Left colon (tissue), 2 donors: ENCODE measurements at regions not wholly inside any gene's neighbourhood (a gene's known extent, or its start where the extent isn't known, plus 50 kb on each side); places are given as distances from the start of the nearest gene placed in this dataset.
"Not testable (repeated sequence)": the region's sequence is repeated elsewhere in the genome, so short reads cannot be mapped to it uniquely, and the experiment has no call there.

Experiments
- ATAC-seq: fragments of 200-7000 bp; cut with Tn5 transposase; one replicate; pipeline ENCODE4 v1.9.1; 2020; ENCODE audit warnings: mild to moderate bottlenecking, moderate library complexity
- DNase-seq, 2 donors: peaks; one replicate each; pipeline ENCODE4 v3.0.0-alpha.2; 2020
- intact Hi-C, 2 donors: fragments of 100-400 bp; cut with DNase I in 1 of 2; cut with micrococcal nuclease in 1 of 2; formaldehyde crosslinking; loops; one replicate each; pipeline versions ENCODE4 v1.11.2 to v1.14.0; 2022; cut with DNase I, micrococcal nuclease
- donor health status: DM: no; HTN: no; CAD: no.
- donor health status: DM: yes; HTN: yes; CAD: no.

DNA sequence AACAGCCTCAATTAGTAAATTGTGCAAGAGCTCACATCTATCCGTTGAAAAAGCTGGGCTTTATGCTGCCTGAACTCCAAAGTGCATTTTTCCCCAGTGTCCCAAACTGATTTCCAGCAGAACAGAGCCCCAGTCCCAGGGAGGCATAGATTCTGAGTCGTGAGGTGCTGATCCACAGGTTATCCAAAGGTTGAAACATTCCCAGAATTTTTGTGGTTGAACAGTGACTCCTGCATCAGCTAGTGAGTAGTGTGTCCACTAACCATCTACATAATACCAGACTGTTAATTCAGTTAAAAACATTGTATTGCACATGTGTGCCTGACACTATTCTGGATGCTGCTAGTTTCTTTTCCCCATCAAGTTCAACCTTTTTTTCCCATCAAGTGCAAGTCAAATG lies 761.5 kb downstream of the GATA3 start:
- no peak for ATAC-seq
- DNase-seq, result no peak
- intact Hi-C loops, result no loop called here

DNA sequence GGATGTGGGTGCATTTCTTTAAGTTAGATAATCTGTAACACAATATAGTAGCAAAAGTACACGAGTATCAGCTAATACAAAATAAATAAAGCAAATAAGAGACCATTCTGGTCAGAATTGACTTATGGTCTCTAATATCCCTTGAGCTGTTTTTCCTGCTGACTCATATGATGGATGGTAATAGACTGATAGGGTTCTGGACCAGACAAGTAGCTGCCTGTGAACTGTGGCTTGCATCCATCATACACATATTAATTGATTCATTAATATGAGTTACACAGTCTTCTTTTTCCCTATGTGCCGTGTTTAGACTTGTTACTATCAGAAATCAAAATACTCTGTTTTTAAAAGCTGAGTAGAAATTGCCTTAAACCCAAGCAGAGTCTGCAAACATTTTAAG lies 762.8 kb downstream of the GATA3 start:
- DNase-seq (no peak), ATAC-seq (no peak)
- intact Hi-C loops, result no loop called here

DNA sequence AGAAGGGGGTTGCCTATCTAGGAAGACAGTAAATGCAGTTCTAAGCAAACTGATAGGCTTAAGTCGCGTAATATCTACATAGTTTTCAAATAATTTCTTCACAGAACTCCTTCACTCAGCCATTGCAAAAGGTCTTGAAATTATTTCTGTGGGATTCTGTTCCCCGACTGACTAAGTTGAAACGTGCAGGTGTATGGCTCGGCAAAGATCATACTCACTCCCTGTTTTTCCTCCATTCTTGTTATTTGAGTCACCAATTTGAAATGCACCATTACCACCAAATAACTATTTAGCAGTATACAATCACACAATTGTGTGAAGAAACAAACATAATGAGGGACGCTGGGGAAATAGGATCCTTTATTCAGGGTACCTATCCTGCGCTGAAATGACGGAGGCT lies 771.1 kb downstream of the GATA3 start:
- DNase-seq (no peak), ATAC-seq (no peak)
- intact Hi-C loops, result no loop called here

DNA sequence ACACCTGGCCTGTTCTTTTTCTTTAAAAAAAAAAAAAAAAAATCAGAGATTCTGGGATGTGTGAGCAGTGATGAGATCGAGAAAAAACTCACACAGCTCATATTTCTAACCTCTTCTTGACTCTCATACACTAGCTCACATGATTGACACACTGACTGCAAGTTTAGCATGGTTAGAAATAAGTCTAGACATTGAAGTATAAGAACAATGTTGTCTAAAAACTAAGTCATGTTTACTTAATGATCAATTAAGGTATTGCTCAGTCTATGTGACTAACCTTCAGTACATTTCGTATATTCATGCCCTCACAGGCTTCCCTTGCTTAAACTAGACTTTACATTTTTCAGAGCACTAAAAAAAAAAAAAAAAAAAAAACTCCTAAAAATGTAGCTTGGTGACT lies 775.1 kb downstream of the GATA3 start:
- ATAC-seq, result no peak
- intact Hi-C loops, result no loop called here
- DNase-seq, result no peak

DNA sequence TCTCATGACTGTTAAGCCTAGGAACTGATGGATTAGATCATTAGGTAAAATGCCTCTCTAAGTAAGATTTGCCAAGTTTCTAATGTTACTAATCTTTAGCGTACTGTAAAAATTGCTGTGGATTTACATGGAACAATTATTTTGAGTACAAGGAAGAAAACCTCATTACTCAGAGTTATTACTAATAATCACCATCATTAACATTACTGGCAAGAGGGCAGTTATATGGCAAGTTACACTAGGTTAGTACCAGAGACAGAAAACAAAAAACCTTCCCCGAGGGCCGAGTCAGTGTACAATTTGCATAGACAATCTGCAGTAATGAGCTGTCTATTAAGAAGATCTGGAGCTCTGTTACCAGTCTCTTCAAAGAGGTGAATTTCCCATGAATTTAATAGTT lies 775.6 kb downstream of the GATA3 start:
- ATAC-seq, result no peak

DNA sequence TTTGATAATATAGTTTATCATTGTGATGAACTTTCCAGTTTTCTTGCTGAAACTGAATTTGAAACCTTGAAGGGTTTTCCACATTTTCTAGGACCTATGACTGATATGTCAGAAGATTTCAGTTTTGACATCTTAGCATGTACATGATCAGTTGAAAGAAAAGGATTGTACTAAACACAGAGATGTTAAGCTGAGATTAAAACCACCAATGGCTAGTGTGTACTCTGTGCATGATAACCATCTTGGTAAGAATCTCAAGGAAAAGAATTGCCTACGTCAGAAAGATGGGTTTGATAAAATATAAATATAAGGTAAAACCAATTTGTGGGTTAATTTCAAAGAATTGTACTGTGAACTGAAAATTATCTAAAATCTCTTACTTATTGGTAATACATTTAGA lies 776.4 kb downstream of the GATA3 start:
- intact Hi-C loops, result no loop called here
- no peak for DNase-seq
- no peak for ATAC-seq

More for the DNA sequence above, 775.6 kb downstream of the GATA3 start:
- no peak for DNase-seq
- intact Hi-C loops, result no loop called here

DNA sequence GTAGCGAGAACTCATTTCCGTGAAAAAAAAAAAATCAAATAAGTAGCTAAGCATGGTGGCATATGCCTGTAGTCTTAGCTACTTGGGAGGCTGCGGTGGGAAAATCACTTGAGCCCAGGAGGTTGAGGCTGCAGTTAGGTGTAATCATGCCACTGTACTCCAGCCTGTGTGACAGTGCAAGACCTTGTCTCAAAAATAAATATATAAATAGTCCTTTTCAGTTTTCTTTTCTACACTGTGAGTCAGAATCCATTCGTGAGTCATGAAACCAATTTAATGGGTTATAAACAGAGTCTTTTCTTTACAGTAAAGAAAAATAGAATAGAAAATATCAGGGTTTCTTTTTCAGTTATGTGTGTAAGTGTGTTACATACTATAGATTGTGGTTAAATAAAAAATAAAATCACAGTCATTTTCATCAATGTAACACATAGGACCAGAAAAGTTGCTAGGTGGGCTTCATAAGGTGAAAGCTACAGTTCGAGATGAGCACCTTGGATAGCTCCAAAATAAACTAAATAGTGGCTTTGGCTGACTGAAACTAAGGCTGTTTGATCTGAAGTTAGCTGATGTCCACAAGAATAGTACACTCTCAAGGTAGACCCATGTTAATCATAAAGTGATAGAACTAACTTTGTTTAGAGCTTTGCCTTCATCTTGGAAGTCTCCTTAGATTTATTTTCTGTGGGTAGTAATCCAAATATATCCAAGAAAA lies 781.1 kb downstream of the GATA3 start:
- intact Hi-C loops, result no loop called here
- ATAC-seq, result no peak

DNA sequence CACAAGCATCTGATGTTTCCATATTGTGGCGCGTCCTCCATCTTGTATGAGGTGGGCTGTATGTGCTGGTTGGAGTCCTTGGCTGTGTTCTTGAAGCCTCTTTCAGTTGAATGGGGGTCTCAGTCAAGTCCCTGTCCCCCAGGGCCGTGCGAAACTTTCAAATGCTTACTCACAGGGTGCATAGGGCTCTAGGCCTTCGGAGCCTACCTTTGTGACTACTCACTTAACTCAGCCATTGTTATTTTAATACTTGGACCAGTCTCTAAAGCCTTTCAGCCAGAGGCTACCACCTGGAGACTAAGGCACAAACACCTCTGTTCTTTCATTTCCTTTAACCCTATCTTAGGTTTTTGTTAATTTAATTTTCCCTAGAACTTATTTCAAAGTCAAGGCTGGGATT lies 785.9 kb downstream of the GATA3 start:
- intact Hi-C loops, result no loop called here
- DNase-seq (no peak), ATAC-seq (no peak)

More for the DNA sequence above, 781.1 kb downstream of the GATA3 start:
- no peak for DNase-seq

DNA sequence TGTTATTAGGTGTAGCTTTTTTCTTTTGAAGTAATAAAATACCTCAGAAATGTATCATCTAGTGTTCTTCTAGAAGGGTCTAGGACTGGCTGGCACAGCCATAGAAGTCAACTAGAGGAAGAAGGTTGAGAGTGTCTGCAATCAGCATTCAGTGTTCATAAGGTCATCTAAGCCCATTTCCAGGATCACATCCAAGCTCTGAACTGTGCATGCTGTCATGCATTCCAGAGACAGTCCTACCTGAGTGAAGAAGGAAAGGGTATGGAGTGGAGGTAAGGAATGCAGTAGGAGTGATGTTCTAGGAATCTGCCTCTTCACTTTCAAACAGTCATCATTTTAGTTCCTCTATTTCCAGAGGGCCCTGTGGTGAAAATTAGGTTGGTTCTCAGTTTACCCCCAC lies 789.7 kb downstream of the GATA3 start:
- intact Hi-C loops, result no loop called here
- no peak for DNase-seq

DNA sequence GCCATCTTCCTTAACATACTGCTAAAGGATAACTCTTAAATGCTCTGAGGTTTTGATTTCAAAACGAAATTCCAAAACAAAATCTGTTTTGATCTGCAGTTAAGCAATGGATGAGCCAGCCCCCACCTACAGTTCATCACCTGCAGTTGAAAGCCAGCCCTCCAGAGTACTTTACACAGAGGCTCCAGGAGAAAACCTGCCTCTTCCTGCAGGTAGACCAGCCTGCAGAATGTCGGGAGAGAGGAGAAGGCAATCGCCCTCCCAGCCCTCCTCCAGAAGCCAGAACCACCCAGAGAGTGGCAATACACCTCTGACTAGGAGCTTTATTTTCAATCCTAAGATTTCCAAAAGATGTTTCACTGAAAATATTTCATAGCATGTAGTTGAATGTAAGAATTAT lies 798.1 kb downstream of the GATA3 start:
- no peak for DNase-seq
- intact Hi-C loops, result no loop called here

More for the DNA sequence above, 789.7 kb downstream of the GATA3 start:
- no peak for ATAC-seq

DNA sequence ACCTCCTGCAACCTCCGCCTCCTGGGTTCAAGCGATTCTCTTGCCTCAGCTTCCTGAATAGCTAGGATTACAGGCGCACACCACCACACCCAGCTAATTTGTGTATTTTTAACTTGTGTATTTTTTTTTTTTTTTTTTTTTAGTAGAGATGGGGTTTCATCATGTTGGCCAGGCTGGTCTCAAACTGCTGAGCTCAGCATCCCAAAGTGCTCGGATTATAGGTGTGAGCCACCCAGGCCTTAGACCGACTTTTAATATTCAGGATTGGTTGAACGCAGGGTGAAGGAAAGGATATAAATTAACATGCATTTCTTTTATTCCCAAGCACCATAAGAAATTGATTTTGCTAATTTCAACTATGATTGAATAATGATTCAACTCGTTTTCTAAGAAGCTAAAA lies 798.6 kb downstream of the GATA3 start:
- intact Hi-C loops, result no loop called here
- ATAC-seq (no peak), DNase-seq (no peak)

More for the DNA sequence above, 798.1 kb downstream of the GATA3 start:
- no peak for ATAC-seq

DNA sequence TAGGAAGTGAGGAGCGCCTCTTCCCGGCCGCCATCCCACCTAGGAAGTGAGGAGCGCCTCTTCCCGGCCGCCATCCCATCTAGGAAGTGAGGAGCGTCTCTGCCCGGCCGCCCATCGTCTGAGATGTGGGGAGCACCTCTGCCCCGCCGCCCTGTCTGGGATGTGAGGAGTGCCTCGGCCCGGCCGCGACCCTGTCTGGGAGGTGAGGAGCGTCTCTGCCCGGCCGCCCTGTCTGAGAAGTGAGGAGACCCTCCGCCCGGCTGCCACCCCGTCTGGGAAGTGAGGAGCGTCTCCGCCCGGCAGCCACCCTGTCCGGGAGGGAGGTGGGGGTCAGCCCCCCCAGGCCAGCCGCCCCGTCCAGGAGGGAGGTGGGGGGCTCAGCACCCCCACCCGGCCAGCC lies 814.4 kb downstream of the GATA3 start:
- DNase-seq, intact Hi-C loops, ATAC-seq: not testable (repeated sequence)

DNA sequence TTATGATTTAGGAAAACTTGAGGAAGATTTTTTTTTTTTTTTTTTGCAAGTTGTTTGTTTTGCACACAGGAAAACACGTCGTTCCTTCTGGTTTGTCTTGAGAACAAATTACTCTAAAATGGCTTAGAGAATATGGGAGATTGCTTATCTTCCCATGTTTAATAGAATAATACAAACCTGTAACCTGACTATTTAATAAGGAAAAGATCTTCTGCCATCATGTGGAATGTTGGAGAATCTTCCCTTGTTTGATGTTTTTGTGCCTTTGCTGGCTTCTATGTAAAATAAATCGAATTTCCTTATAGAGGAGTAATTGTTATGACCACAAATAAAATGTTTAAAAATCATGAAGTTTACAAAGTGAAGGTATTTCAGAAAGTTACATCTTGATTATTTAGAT lies 818.8 kb downstream of the GATA3 start:
- DNase-seq, result no peak
- intact Hi-C loops, result no loop called here
- no peak for ATAC-seq

DNA sequence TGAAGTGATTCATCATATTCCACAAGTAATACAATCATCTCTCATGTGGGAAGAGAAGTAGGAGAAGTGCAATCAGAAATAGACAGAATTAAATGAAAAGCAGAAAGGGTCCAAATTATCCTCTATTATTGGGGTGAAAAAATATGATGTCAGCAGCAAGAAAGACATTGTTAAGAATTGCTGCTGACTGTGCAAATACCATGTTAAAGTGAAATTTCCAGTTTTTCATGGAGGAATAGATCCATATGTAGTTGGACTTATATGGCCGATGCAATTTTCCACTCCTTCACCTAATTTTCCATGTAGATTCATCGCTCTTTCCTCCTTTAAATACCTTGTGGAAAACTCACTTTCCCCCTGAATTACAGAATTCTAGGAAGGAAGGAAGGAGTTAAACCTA lies 819.8 kb downstream of the GATA3 start:
- DNase-seq, result no peak
- ATAC-seq, result no peak
- intact Hi-C loops, result no loop called here

DNA sequence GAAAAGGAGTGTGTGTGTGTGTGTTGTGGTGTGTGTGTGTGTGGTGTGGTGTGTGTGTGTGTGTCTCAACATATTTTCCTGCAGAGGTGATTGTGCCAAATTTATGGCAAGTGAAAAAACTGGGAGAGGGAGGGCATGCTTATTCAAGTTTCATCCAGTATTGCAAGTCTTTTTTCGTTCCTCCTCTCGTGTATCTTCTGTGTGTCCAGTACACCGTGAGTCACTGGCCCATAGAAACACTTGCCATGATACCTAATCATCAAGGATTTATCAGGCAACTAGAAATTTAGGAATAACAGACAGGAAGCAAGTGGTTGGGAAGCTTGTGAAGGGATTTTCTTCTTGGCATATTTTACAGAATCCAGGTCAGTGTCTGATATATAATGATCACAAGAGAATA lies 820.5 kb downstream of the GATA3 start:
- ATAC-seq, result no peak
- no peak for DNase-seq
- intact Hi-C loops, result no loop called here

DNA sequence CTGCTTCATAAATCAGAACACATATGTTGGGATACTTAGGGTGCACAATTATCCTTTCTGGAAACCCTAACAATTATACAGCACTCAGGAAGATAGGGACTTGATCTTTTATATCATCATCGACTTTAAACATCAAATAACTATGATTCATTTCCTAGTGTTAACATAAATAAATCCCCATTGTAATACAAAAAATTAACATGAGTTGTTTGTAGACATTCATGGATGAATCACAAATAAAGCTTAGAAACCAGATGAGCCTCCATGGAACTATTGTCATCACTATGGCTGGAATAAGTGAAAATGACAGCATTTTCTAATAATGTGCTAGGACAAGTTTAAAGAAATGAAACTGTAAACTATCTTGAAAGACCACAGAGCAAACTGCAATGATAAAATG lies 821.7 kb downstream of the GATA3 start:
- ATAC-seq (no peak), DNase-seq (no peak)
- intact Hi-C loops, result no loop called here

DNA sequence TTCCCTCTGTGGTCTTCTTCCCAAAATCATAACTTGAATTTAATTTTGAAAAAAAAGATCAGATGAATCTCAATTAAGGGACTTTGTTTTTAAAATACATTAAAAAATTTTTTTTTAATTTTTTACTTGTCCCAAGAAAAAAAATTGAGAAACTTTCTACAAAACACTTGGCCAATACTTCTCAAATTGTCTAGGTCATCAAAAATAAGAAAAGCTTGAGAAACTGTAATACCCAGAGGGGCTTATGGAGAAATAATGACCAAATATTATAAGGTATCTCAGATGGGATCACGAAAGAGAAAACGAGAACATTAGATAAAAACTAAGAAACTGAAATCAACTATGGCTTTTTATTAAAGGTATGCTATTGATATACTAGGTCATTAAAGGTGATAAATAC lies 835.0 kb downstream of the GATA3 start:
- no peak for ATAC-seq
- DNase-seq, result no peak
- intact Hi-C loops, result no loop called here

DNA sequence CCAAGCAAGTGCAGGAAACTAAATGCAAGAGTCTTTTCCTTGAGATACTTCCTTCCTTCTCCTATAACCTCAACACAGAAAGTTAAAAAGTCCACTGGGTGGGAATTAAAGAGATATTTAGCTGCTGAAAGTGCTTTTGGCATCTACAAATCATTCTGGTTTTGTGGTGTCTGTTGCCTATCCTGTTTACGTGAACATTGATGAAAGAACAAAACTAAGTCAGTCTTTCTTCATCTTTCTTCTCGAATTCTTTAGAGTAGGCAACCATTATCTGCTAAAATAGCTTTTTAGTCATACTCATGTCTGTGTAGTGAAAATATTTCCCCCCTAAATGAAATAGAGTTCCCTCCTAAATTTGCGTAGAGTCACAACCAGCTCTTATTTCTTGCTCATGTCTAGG lies 838.6 kb downstream of the GATA3 start:
- intact Hi-C loops, result no loop called here
- DNase-seq (no peak), ATAC-seq (no peak)

DNA sequence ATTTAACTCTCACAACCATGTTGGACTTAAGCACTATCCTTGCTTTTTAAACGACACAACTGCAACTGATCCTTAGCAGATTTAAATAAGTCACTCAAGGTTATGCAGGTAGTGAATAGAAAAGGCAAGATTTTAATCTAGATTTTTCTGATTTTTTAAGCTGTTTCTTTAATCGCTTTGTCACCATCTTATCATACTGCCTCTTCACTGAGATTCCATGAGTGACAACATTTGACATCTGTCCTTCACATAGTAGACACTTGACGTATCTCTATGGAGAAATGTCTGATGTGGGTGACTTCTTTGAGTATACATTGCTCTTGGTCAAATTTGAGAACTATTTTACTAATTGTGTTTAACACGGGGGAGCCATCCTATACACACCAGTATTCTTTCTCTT lies 839.7 kb downstream of the GATA3 start:
- intact Hi-C loops, result no loop called here
- ATAC-seq, result no peak
- no peak for DNase-seq

DNA sequence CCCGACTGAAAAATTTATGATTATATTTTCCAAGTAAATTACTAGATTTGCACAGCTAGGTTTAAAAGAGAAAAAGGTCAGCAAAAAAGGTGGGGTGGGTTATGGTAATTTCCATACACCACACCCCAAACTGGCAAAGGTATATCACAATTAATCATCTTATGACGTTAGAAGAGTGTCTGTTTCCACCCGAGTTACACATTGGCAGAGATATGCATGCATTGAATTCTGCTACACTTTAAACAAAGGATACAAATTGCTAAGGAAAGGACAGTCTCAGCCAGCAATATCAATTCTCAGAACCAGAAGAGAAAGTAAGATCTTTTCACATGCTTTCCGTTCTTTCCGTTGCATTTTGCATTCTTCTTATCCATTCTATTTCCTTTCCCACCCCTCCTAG lies 843.3 kb downstream of the GATA3 start:
- intact Hi-C loops, result no loop called here
- ATAC-seq (no peak), DNase-seq (no peak)

DNA sequence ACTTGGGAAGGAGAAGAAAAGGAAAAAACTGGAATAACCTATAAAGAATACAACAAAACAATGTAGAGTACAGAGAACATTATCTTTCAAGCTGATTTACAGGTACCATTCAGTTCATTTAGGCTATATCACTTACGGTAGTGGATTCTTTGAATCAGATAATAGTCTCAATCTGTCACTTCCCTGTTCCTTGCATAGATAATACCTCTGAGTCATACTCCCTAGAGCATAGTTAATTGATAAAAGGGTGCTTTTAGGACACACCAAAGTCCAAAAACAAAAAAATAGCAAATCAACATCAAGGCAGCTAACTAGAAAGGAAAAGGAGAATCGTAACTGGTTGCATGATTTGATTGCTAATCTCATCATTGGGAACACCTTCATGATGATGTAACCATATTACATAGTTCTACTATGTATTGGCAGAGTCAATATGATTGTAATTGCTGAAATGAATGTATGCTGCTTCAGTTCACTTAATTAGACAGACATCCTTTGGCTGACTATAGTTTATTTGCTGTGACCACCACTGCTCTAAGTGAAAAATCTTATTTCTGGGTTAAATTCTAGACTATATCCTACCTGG lies 844.4 kb downstream of the GATA3 start:
- intact Hi-C loops, result no loop called here
- ATAC-seq (no peak), DNase-seq (no peak)
